Stromal cell of bone marrow (primary cell): ENCODE measurements at regions not wholly inside any gene's neighbourhood (a gene's known extent, or its start where the extent isn't known, plus 50 kb on each side); places are given as distances from the start of the nearest gene placed in this dataset.

Experiments
- DNase-seq: peaks from one replicate; pipeline ENCODE4 v3.0.0-alpha.2; 2012; ENCODE audit warnings: low read depth

- DNase-seq = no peak
These were observed 281.4 kb downstream of the SMOC2 start for GRCh38 chr6:168722397-168722796.

DNA sequence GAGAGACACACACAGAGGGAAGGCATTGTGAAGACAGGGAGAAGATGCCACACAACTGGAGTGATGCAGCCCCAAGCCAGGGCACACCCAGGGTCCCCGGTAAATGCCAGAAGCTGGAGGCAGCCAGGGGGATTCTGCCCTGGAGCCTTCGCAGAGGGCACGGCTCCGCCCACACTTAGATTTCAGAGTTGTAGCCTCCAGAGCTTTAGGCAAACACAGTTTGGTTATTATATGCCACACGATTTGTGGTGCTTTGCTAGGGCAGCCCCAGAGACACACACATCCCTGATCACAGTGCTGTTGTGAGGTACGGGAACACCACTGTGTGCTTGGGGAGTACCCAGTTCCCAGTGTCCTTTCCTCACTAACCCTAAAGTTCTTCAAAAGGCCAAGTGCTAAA is 280.6 kb downstream of the SMOC2 start:
- no peak for DNase-seq

GRCh38 chr6:168719901-168720300 is 278.9 kb downstream of the SMOC2 start:
- DNase-seq = no peak

DNA sequence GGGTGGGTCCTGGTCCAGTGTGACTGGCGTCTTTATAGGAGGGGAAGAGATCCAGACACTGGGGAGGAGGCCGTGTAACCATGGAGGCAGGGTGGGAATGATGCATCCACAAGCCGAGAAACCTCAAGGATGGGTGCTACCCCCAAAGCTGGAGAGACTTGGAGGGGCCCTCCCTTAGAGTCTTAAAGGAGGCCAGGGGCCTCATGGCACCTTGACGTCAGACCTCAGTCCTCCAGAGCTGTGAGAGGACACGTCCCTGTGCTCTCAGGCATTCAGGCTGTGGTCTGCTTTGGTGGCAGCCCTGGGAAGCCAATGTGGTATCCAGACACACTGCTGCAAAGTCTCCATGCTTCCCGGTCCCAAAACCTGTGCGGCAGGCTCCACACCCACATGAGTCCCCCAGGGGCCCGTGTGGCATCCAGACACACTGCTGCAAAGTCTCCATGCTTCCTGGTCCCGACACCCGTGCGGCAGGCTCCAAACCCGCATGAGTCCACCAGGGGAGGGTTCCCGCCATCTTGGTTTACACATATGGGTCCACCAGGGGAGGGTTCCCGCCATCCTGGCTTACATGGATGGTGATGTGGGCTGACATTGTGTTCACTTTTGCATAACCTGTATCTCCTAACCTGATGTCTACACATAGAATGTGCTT is 278.0 kb downstream of the SMOC2 start:
- no peak for DNase-seq
